ENCODE measurements at regions not wholly inside any gene's neighbourhood (a gene's known extent, or its start where the extent isn't known, plus 50 kb on each side); places are given as distances from the start of the nearest gene placed in this dataset.

- TF ChIP-seq CTCF (conservative IDR thresholded peaks at IDR 0.05; ENCODE audit: low read length) = no peak
- no peak for TF ChIP-seq EZH2phosphoT487 (IDR thresholded peaks at IDR 0.05; ENCODE audit: borderline replicate concordance)
Measured at GRCh38 chr3:101954361-101954760, 105.0 kb downstream of the NFKBIZ start.

Data from Loucy (cell line).